ENCODE measurements at regions not wholly inside any gene's neighbourhood (a gene's known extent, or its start where the extent isn't known, plus 50 kb on each side); places are given as distances from the start of the nearest gene placed in this dataset.

GRCh38 chr21:24671901-24672300, 935.4 kb downstream of the MRPL39 start:
- no peak overlapping the region for H3K4me3 ChIP-seq (ENCODE audit: low read length)

GRCh38 chr21:24658926-24659325, 948.4 kb downstream of the MRPL39 start:
- no peak for TF ChIP-seq EZH2 (optimal IDR thresholded peaks at IDR 0.05; ENCODE audit: low read depth, low read length)
- TF ChIP-seq CTCF (IDR thresholded peaks at IDR 0.05; ENCODE audit: low read length) = no peak
- TF ChIP-seq EZH2phosphoT487 (IDR thresholded peaks at IDR 0.05; ENCODE audit: low read length) = no peak
- no peak overlapping the region for H2AFZ ChIP-seq (ENCODE audit: low read length)
- H3K4me3 ChIP-seq (ENCODE audit: low read length) = no peak overlapping the region
- no peaks in the 10 kb centered on the region for H3K27me3 ChIP-seq (replicated peaks; ENCODE audit: insufficient read depth, low read length)
- no peak overlapping the region for H3K27ac ChIP-seq (ENCODE audit: low read length)
- no peaks in the 10 kb centered on the region for H3K36me3 ChIP-seq (replicated peaks; ENCODE audit: insufficient read depth, low read length)
- no peaks in the 10 kb centered on the region for H3K9me2 ChIP-seq (replicated peaks; ENCODE audit: insufficient read depth, low read length)
- no peaks in the 10 kb centered on the region for H3F3A ChIP-seq (ENCODE audit: insufficient read depth, low read length)
- no peak overlapping the region for H3K9ac ChIP-seq (ENCODE audit: low read length)
- no peak overlapping the region for H3K4me2 ChIP-seq (ENCODE audit: low read depth, low read length)
- H3K9me3 ChIP-seq (replicated peaks; ENCODE audit: insufficient read depth, low read length) = no peaks in the 10 kb centered on the region
- H4K20me1 ChIP-seq (ENCODE audit: insufficient read depth, low read length) = no peaks in the 10 kb centered on the region
- no peaks in the 10 kb centered on the region for H3K79me2 ChIP-seq (ENCODE audit: low read length)
- H3K4me1 ChIP-seq (ENCODE audit: low read length) = no peaks in the 10 kb centered on the region
- no peak for DNase-seq

More at GRCh38 chr21:24671901-24672300, 935.4 kb downstream of the MRPL39 start:
- no peak overlapping the region for H3K9ac ChIP-seq (ENCODE audit: low read length)
- H3F3A ChIP-seq (ENCODE audit: insufficient read depth, low read length) = no peaks in the 10 kb centered on the region
- no peak overlapping the region for H2AFZ ChIP-seq (ENCODE audit: low read length)
- H3K36me3 ChIP-seq (replicated peaks; ENCODE audit: insufficient read depth, low read length) = no peaks in the 10 kb centered on the region
- H3K27ac ChIP-seq (ENCODE audit: low read length) = no peak overlapping the region
- H3K79me2 ChIP-seq (ENCODE audit: low read length) = no peaks in the 10 kb centered on the region
- no peaks in the 10 kb centered on the region for H3K27me3 ChIP-seq (replicated peaks; ENCODE audit: insufficient read depth, low read length)
- no peak for DNase-seq
- TF ChIP-seq EZH2 (optimal IDR thresholded peaks at IDR 0.05; ENCODE audit: low read depth, low read length) (no peak), CTCF (IDR thresholded peaks at IDR 0.05; ENCODE audit: low read length) (no peak), EZH2phosphoT487 (IDR thresholded peaks at IDR 0.05; ENCODE audit: low read length) (no peak)
- H3K9me2 ChIP-seq (replicated peaks; ENCODE audit: insufficient read depth, low read length) = no peaks in the 10 kb centered on the region
- H3K4me2 ChIP-seq (ENCODE audit: low read depth, low read length) = no peak overlapping the region
- no peaks in the 10 kb centered on the region for H3K9me3 ChIP-seq (replicated peaks; ENCODE audit: insufficient read depth, low read length)
- H3K4me1 ChIP-seq (ENCODE audit: low read length) = no peaks in the 10 kb centered on the region
- no peaks in the 10 kb centered on the region for H4K20me1 ChIP-seq (ENCODE audit: insufficient read depth, low read length)

DNA sequence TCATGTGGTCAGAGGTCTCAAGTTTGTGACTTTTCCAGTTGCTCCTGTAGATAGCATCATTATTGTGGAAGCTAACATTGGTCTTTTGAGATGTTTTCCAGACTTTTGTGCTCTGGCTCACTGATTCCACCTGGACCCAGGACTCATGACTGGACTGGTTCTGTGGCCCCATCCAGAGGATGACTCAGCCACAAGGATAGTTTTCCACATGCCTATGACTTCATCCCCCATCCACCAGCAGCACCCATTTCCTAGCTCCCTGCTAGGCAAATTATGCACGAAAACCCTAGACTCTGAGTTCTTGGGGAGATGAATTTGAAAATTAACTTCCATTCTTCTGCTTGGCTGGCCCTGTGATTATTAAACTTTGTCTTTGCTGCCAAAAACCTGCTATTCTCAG, 949.3 kb downstream of the MRPL39 start:
- no peak for DNase-seq
- Histone ChIP-seq H3F3A (ENCODE audit: insufficient read depth, low read length) (no peaks in the 10 kb centered on the region), H2AFZ (ENCODE audit: low read length) (no peak overlapping the region), H3K36me3 (replicated peaks; ENCODE audit: insufficient read depth, low read length) (no peaks in the 10 kb centered on the region), H3K27me3 (replicated peaks; ENCODE audit: insufficient read depth, low read length) (no peaks in the 10 kb centered on the region), H3K9me3 (replicated peaks; ENCODE audit: insufficient read depth, low read length) (no peaks in the 10 kb centered on the region), H3K27ac (ENCODE audit: low read length) (no peak overlapping the region), H3K79me2 (ENCODE audit: low read length) (no peaks in the 10 kb centered on the region), H3K9ac (ENCODE audit: low read length) (no peak overlapping the region), H3K4me1 (ENCODE audit: low read length) (no peaks in the 10 kb centered on the region), H4K20me1 (ENCODE audit: insufficient read depth, low read length) (no peaks in the 10 kb centered on the region), H3K4me3 (ENCODE audit: low read length) (no peak overlapping the region), H3K4me2 (ENCODE audit: low read depth, low read length) (no peak overlapping the region), H3K9me2 (replicated peaks; ENCODE audit: insufficient read depth, low read length) (no peaks in the 10 kb centered on the region)
- TF ChIP-seq EZH2phosphoT487 (IDR thresholded peaks at IDR 0.05; ENCODE audit: low read length) (no peak), EZH2 (optimal IDR thresholded peaks at IDR 0.05; ENCODE audit: low read depth, low read length) (no peak), CTCF (IDR thresholded peaks at IDR 0.05; ENCODE audit: low read length) (no peak)
